ENCODE measurements at regions not wholly inside any gene's neighbourhood (a gene's known extent, or its start where the extent isn't known, plus 50 kb on each side); places are given as distances from the start of the nearest gene placed in this dataset.

GRCh38 chr20:50242548-50242862 is 51.9 kb downstream of the CEBPB start:
- no peaks in the 10 kb centered on the region for H3K9me3 ChIP-seq (replicated peaks in 1 of 3)
- H3K27me3 ChIP-seq: no peaks in the 10 kb centered on the region
- H3K4me3 ChIP-seq: no peak overlapping the region
- TF ChIP-seq POLR2A (IDR thresholded peaks at IDR 0.05) (no peak), CTCF (IDR thresholded peaks at IDR 0.05) (no peak)
- no peaks in the 10 kb centered on the region for H3K4me1 ChIP-seq (replicated peaks in 1 of 2)
- no peak overlapping the region for H3K27ac ChIP-seq
- no peak for DNase-seq
- intact Hi-C loops (cut with DNase I): no loop called here
- H3K36me3 ChIP-seq (replicated peaks in 1 of 2): no peaks in the 10 kb centered on the region
- WGBS, 4 donors: 86 to 93% (median 87%) methylated on average over 6 of the region's 6 CpGs

DNA sequence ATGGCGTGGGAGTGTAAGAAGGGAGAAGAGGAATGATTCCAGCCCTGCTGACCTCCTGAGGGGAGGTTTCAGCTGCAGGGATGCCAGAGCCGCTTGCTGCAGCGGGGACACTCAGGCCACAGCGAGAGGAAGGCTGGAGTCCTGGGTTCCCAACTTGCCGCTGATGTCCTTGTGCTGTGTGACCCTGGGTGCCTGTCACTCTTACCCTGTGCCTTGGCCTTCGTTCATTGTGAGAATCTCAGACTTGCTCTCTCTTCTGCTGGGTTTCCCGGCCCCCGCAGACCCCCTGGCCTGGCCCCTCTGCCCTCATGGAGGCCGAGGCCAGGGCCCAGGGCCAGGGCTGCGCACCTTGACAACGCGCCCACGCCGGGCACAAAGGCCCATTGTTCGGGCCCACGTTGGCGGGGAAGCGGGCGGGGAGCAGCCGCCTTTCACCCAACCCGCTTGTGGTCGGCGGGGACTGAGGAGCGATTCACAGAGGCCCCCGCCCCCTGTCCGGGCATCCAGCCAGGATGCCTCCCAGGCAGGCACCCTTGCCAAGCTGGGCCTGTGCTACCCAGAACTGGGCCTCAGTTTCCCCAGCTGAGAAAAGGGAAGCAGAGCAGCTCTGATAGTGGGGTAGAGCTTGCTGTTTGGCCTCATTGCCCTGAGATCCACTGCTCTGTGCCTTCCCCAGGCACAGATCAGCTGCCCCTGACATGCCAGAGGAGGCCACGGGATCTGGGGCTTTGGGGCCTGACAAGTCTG is 52.4 kb downstream of the CEBPB start:
- no peak for DNase-seq
- intact Hi-C loops (cut with DNase I): no loop called here
- WGBS, 4 donors: 47 to 74% (median 64%) methylated on average over 4 to 27 of the region's 27 CpGs
- Histone ChIP-seq H3K36me3 (replicated peaks in 1 of 2) (no peaks in the 10 kb centered on the region), H3K27ac (no peak overlapping the region), H3K9me3 (replicated peaks in 1 of 3) (no peaks in the 10 kb centered on the region), H3K4me1 (replicated peaks in 1 of 2) (no peaks in the 10 kb centered on the region), H3K4me3 (no peak overlapping the region), H3K27me3 (no peaks in the 10 kb centered on the region)
- no peak for TF ChIP-seq POLR2A (IDR thresholded peaks at IDR 0.05)

GRCh38 chr20:50243610-50244351 is 53.2 kb downstream of the CEBPB start:
- no peak for DNase-seq
- H3K9me3 ChIP-seq (replicated peaks in 1 of 3): no peaks in the 10 kb centered on the region
- TF ChIP-seq POLR2A (IDR thresholded peaks at IDR 0.05) (no peak), CTCF (IDR thresholded peaks at IDR 0.05) (no peak)
- WGBS, 4 donors: 85 to 93% (median 88%) methylated on average over 10 to 15 of the region's 15 CpGs
- H3K36me3 ChIP-seq (replicated peaks in 1 of 2): no peaks in the 10 kb centered on the region
- no peak overlapping the region for H3K27ac ChIP-seq
- H3K4me1 ChIP-seq (replicated peaks in 1 of 2): no peaks in the 10 kb centered on the region
- intact Hi-C loops (cut with DNase I): no loop called here
- H3K27me3 ChIP-seq: no peaks in the 10 kb centered on the region
- no peak overlapping the region for H3K4me3 ChIP-seq

DNA sequence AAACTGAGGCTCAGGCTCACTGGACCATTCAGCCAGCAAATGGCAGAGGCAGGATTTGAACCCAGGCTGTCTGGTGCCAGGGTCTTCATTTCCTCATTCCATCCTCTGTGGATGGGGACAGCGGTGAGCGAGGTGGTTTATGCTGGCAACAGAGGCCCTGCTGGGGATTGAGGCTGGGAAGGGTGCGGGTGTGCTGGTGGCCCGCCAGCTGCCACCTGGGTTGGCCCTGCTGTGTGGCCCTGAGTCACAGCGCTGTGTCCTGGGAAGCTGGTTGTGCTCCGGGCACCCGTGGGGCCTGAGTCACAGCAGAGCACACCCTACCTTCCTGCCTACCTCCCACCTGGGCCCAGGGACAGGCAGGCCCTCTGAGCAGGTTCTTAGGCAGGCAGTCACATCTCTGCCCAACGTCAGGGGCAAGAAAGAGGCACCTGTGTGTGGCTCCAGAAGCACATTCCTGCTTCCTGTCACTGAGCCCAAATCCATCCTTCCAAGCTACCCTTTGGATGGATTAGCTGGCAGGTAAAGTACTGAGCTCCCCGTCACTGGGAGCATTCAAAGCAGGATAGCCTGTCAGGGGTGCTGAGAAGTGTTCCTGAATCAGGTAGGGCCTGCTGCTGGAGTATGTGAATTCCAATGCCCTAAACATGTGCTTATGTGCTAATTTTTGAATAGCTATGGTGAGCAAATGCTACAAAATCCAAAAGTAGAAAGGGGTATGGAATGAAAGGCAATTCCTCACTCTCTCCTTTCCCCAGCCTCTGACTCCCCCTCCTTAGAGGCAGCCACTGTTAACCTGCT is 53.9 kb downstream of the CEBPB start:
- intact Hi-C loops (cut with DNase I): no loop called here
- TF ChIP-seq POLR2A (IDR thresholded peaks at IDR 0.05) (no peak), CTCF (IDR thresholded peaks at IDR 0.05) (no peak)
- H3K4me1 ChIP-seq (replicated peaks in 1 of 2): no peaks in the 10 kb centered on the region
- no peak overlapping the region for H3K4me3 ChIP-seq
- H3K27me3 ChIP-seq: no peaks in the 10 kb centered on the region
- H3K36me3 ChIP-seq (replicated peaks in 1 of 2): no peaks in the 10 kb centered on the region
- peak in 2 of 7 donors; percentile 39 to 47 for DNase-seq
- H3K27ac ChIP-seq: no peak overlapping the region
- no peaks in the 10 kb centered on the region for H3K9me3 ChIP-seq (replicated peaks in 1 of 3)
- 51 to 88% (median 73%) methylated on average over 6 to 9 of the region's 9 CpGs for WGBS, 4 donors

Data from adrenal gland (tissue), 9 donors.